HEK293 (cell line): ENCODE measurements at regions not wholly inside any gene's neighbourhood (a gene's known extent, or its start where the extent isn't known, plus 50 kb on each side); places are given as distances from the start of the nearest gene placed in this dataset.
"Not testable (repeated sequence)": the region's sequence is repeated elsewhere in the genome, so short reads cannot be mapped to it uniquely, and the experiment has no call there.

ENCODE experiments used
- ZNF239 ChIP-seq: fragments of 450-650 bp; formaldehyde crosslinking; IDR thresholded peaks from 2 replicates; pipeline ENCODE4 v1.5.1; 2016; ENCODE audit warnings: missing biosample characterization, missing genetic modification characterization
- TF ChIP-seq, protein P1 (sequence below): fragments of 450-650 bp; formaldehyde crosslinking; IDR thresholded peaks from 2 replicates; pipeline ENCODE4 v1.5.1; 2016; ENCODE audit warnings: missing biosample characterization, missing genetic modification characterization

- not testable (repeated sequence) for TF ChIP-seq ZNF239
- TF ChIP-seq, protein P1, sequence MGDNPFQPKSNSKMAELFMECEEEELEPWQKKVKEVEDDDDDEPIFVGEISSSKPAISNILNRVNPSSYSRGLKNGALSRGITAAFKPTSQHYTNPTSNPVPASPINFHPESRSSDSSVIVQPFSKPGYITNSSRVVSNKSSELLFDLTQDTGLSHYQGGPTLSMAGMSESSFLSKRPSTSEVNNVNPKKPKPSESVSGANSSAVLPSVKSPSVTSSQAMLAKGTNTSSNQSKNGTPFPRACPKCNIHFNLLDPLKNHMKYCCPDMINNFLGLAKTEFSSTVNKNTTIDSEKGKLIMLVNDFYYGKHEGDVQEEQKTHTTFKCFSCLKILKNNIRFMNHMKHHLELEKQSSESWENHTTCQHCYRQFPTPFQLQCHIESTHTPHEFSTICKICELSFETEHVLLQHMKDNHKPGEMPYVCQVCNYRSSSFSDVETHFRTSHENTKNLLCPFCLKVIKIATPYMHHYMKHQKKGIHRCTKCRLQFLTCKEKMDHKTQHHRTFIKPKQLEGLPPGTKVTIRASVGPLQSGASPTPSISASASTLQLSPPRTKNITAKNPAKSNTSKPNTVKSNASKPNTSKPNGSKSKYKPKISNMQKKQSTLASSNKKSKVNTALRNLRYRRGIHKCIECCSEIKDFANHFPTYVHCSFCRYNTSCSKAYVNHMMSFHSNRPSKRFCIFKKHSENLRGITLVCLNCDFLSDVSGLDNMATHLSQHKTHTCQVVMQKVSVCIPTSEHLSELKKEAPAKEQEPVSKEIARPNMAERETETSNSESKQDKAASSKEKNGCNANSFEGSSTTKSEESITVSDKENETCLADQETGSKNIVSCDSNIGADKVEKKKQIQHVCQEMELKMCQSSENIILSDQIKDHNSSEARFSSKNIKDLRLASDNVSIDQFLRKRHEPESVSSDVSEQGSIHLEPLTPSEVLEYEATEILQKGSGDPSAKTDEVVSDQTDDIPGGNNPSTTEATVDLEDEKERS (tag by site-specific recombination), result not testable (repeated sequence)
Measured at GRCh38 chr7:54949514-54949913, 69.3 kb upstream of the EGFR start.
